GM12878 (cell line): ENCODE measurements at regions not wholly inside any gene's neighbourhood (a gene's known extent, or its start where the extent isn't known, plus 50 kb on each side); places are given as distances from the start of the nearest gene placed in this dataset.
A peak's percentile ranks its signal among the peaks of the same experiment; 100 is the strongest.

Source experiments
- ATAC-seq: fragments of 200-7000 bp; cut with Tn5 transposase; 3 replicates; pipeline ENCODE4 v1.9.1; 2020; ENCODE audit warnings: mild to moderate bottlenecking, moderate library complexity
- BruUV-seq: library from RNA; stranded (reverse); fragments of 400-500 nt; replicated peaks from 2 replicates; lab custom pipeline; 2021; lab: Mats Ljungman, UMichigan
- CTCF ChIA-PET: fragments of 300-600 bp; sonication (Branson Sonifier 250); formaldehyde crosslinking; extraction: SDS; loops from one replicate; lab custom pipeline; 2021; ENCODE audit warnings: inconsistent platforms; lab: Yijun Ruan, JAX
- POLR2A ChIA-PET: fragments of 350-600 bp; formaldehyde crosslinking; extraction: SDS; loops from one replicate; lab custom pipeline; 2021; ENCODE audit warnings: inconsistent platforms; lab: Charles Lee
- RAD21 ChIA-PET: fragments of 300-600 bp; sonication (Branson Sonifier 250); formaldehyde crosslinking; loops from one replicate; lab custom pipeline; 2023; ENCODE audit warnings: antibody characterized with exemption; ENCODE audit not compliant: unreplicated experiment; lab: Charles Lee
- SMC1A ChIA-PET: fragments of 300-600 bp; sonication (Branson Sonifier 250); formaldehyde crosslinking; loops from one replicate; lab custom pipeline; 2023; ENCODE audit not compliant: unreplicated experiment, uncharacterized antibody; lab: Charles Lee
- DNase-seq: peaks from one replicate; pipeline ENCODE4 v3.0.0-alpha.2; 2011; ENCODE audit warnings: low read depth, low spot score
- FAIRE-seq: peaks from 3 replicates; lab custom pipeline; 2011; peaks lifted over from hg19 to GRCh38; lab: Jason Lieb, UNC
- H2AFZ ChIP-seq: 2 replicates; pipeline ENCODE4 v1.6.0; 2011; ENCODE audit warnings: low read depth, low read length, control low read depth; ENCODE audit not compliant: control insufficient read depth
- H3K27ac ChIP-seq: 2 replicates; pipeline ENCODE4 v1.5.1; 2011; ENCODE audit warnings: control low read depth; ENCODE audit not compliant: control insufficient read depth, insufficient read depth
- H3K27me3 ChIP-seq, 2 experiments: replicated peaks in 1 of 2; 2 replicates each; pipeline versions ENCODE4 v1.6.0 to v1.6.1; 2011; ENCODE audit warnings: low read length in 1 of 2; ENCODE audit not compliant: control insufficient read depth in 2 of 2, insufficient read depth in 2 of 2
- H3K36me3 ChIP-seq, 2 experiments: 2 replicates each; pipeline ENCODE4 v1.5.1; 2011; ENCODE audit warnings: low read length in 1 of 2; ENCODE audit not compliant: control insufficient read depth in 2 of 2, insufficient read depth in 2 of 2
- H3K4me1 ChIP-seq: 2 replicates; pipeline ENCODE4 v1.6.1; 2011; ENCODE audit warnings: mild to moderate bottlenecking, low read length, moderate library complexity, mixed read lengths; ENCODE audit not compliant: control insufficient read depth, insufficient read depth
- H3K4me2 ChIP-seq: 2 replicates; pipeline ENCODE4 v1.6.0; 2011; ENCODE audit warnings: control low read depth; ENCODE audit not compliant: control insufficient read depth, insufficient read depth
- H3K4me3 ChIP-seq: fragments of 200-600 bp; sonication (generic); 2 replicates; pipeline ENCODE4 v1.5.1; 2016
- H3K79me2 ChIP-seq: 2 replicates; pipeline ENCODE4 v1.6.0; 2011; ENCODE audit warnings: low read length; ENCODE audit not compliant: control insufficient read depth, insufficient read depth
- H3K9ac ChIP-seq: 2 replicates; pipeline ENCODE4 v1.8.0; 2011; ENCODE audit warnings: low read length, control low read depth, mixed read lengths; ENCODE audit not compliant: control insufficient read depth, insufficient read depth
- H3K9me3 ChIP-seq: replicated peaks from 3 replicates; pipeline ENCODE4 v1.5.1; 2011; ENCODE audit warnings: mild to moderate bottlenecking, low read length; ENCODE audit not compliant: control insufficient read depth, insufficient read depth
- H4K20me1 ChIP-seq: 2 replicates; pipeline ENCODE4 v1.6.0; 2011; ENCODE audit not compliant: control insufficient read depth, insufficient read depth
- ATF7 ChIP-seq: fragments of 450-650 bp; IDR thresholded peaks from 2 replicates; pipeline ENCODE4 v1.6.1; 2016; ENCODE audit warnings: low read depth, mild to moderate bottlenecking
- BMI1 ChIP-seq: fragments of 450-650 bp; IDR thresholded peaks from 2 replicates; pipeline ENCODE4 v1.6.1; 2016; ENCODE audit warnings: mild to moderate bottlenecking, moderate library complexity, borderline replicate concordance
- ETV6 ChIP-seq, 2 experiments: fragments of 450-650 bp in 1 of 2; IDR thresholded peaks in 1 of 2; conservative IDR thresholded peaks in 1 of 2; 2 replicates each; pipeline ENCODE4 v1.6.1; 2014; ENCODE audit warnings: antibody characterized with exemption in 1 of 2, borderline replicate concordance in 1 of 2, low read depth in 1 of 2, mild to moderate bottlenecking in 1 of 2, moderate library complexity in 1 of 2
- EZH2 ChIP-seq: IDR thresholded peaks from 2 replicates; pipeline ENCODE4 v1.6.1; 2012; ENCODE audit warnings: low read depth, mild to moderate bottlenecking, control low read depth, inconsistent platforms, low read length, borderline replicate concordance; ENCODE audit not compliant: control insufficient read depth
- FOS ChIP-seq: IDR thresholded peaks from 3 replicates; pipeline ENCODE4 v1.6.1; 2011; ENCODE audit warnings: borderline replicate concordance; ENCODE audit not compliant: insufficient read length; ENCODE audit errors: extremely low read depth
- GABPA ChIP-seq: IDR thresholded peaks from 2 replicates; pipeline ENCODE4 v1.6.1; 2014; ENCODE audit warnings: antibody characterized with exemption, low read depth, mild to moderate bottlenecking, inconsistent platforms
- HDGF ChIP-seq: fragments of 450-650 bp; IDR thresholded peaks from 2 replicates; pipeline ENCODE4 v1.6.1; 2016; ENCODE audit warnings: antibody characterized with exemption
- MTA3 ChIP-seq: IDR thresholded peaks from 2 replicates; pipeline ENCODE4 v1.6.1; 2012; ENCODE audit warnings: low read length, inconsistent platforms, borderline replicate concordance
- NR2C1 ChIP-seq: fragments of 450-650 bp; IDR thresholded peaks from 2 replicates; pipeline ENCODE4 v1.6.1; 2017; ENCODE audit warnings: antibody characterized with exemption, mild to moderate bottlenecking, moderate library complexity
- PAX8 ChIP-seq: fragments of 450-650 bp; IDR thresholded peaks from 2 replicates; pipeline ENCODE4 v1.6.1; 2017; ENCODE audit warnings: mild to moderate bottlenecking, moderate library complexity
- RAD21 ChIP-seq: IDR thresholded peaks from 2 replicates; pipeline ENCODE4 v1.6.1; 2011; ENCODE audit warnings: mild to moderate bottlenecking, low read depth, low read length, moderate library complexity; ENCODE audit not compliant: insufficient read depth
- SREBF2 ChIP-seq: IDR thresholded peaks from 2 replicates; pipeline ENCODE4 v1.6.1; 2012; ENCODE audit warnings: mild to moderate bottlenecking, low read length
- YY1 ChIP-seq: IDR thresholded peaks from 2 replicates; pipeline ENCODE4 v1.6.1; 2011; ENCODE audit warnings: low read depth, mild to moderate bottlenecking, low read length
- ZBED1 ChIP-seq: IDR thresholded peaks from 2 replicates; pipeline ENCODE4 v1.6.1; 2016; ENCODE audit warnings: borderline replicate concordance
- WGBS: methylation state at CpG from one replicate; pipeline ENCODE4 v1.1.6; 2016; ENCODE audit warnings: low lambda C conversion rate; ENCODE audit not compliant: insufficient replicate concordance, insufficient coverage; ENCODE audit errors: missing lambda C conversion rate; 5-methylcytosine and 5-hydroxymethylcytosine counted together
- in situ Hi-C: fragments of 300-500 bp; cut with MboI; formaldehyde crosslinking; loops from 9 replicates; pipeline ENCODE4 v1.14.3; 2018; ENCODE audit warnings: mixed read lengths
- intact Hi-C: fragments of 100-400 bp; cut with micrococcal nuclease; formaldehyde crosslinking; loops from one replicate; pipeline ENCODE4 v1.14.2; 2022; ENCODE audit not compliant: unreplicated experiment

DNA sequence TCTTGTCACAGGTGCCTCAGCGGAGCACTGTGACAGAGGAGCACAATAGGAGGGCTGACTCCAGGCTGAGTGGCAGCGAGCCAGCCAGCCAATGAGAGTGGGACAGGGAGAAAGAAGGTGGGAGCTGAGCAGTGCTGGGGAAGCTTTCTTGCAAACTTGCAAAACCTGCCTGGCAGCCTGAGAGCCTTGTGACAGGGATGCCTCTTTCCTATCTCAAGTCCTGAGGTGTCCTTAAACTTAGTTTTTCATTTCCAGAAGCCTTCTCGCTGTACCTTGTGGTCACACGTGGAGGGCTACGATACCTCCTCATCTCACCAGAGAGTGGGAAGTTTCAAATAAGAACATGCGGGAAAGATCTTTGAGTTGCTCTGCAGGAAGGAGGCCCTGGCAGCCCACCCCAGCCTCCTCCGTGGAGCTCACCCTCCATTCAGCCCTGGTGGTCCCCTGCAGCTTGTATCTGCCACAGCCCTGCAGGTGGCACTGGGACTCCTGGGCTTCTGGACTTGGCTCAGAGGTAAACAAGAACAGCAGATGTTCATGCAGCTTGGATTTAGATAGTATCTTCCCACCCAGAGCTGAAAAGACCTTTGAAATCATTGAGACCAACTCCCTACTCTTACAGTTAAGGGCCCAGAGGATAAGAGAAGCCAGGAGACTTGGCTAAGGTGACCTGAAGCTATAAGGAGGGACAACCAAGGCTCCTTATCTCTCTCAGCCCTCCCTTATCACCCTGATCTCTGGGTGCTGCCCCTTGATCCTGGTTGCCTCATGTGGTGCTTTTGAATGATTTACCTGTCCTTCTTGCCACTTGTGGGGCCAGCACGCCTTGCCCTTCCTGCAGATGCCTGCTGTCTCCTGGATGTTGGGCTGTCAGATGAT lies 153.5 kb upstream of the MAX start:
- H3K4me3 ChIP-seq: no peak overlapping the region
- H2AFZ ChIP-seq: no peak overlapping the region
- TF ChIP-seq RAD21 (peak; percentile 31; the same call in 1 of the 2 replicates), YY1 (no peak)
- peaks cover 2% of the 10 kb centered on the region; the same call in 1 of the 3 replicates for H3K9me3 ChIP-seq
- no peaks in the 10 kb centered on the region for H3K4me1 ChIP-seq
- FAIRE-seq: no peak
- ChIA-PET RAD21 (interaction anchor here (1.0 to 1.9 kb wide), 2 partner anchors 156 to 160 kb away, joined by 4 to 9 read pairs; partner anchors contain the start of gene FUT8), SMC1A (interaction anchor here (0.5 to 0.6 kb wide), 2 partner anchors 44 to 59 kb away, joined by 3 read pairs; no protein-coding TSS in a partner anchor), CTCF (interaction anchor here (1.1 to 1.7 kb wide), 4 partner anchors 31 to 160 kb away, joined by 3 to 7 read pairs (median 3); no protein-coding TSS in a partner anchor), POLR2A (no interaction called here)
- no peaks in the 10 kb centered on the region for H3K79me2 ChIP-seq
- H3K36me3 ChIP-seq: no peaks in the 10 kb centered on the region
- in situ Hi-C loops (no loop called here), intact Hi-C loops (no loop called here)
- no peaks in the 10 kb centered on the region for H3K27me3 ChIP-seq
- H4K20me1 ChIP-seq: no peaks in the 10 kb centered on the region
- WGBS: 80% methylated on average over 8 of the region's 8 CpGs
- BruUV-seq: no TSS peak
- no peak for ATAC-seq
- H3K4me2 ChIP-seq: no peak overlapping the region
- H3K9ac ChIP-seq: peak overlapping the region; percentile 6; the same call in 1 of the 2 replicates
- DNase-seq: no peak
- H3K27ac ChIP-seq: no peak overlapping the region

GRCh38 chr14:65256714-65257113 lies 154.4 kb upstream of the MAX start:
- Histone ChIP-seq H3K4me3 (no peak overlapping the region), H3K27ac (no peak overlapping the region), H3K9ac (no peak overlapping the region), H3K27me3 (no peaks in the 10 kb centered on the region), H2AFZ (no peak overlapping the region), H3K79me2 (no peaks in the 10 kb centered on the region), H3K4me1 (no peaks in the 10 kb centered on the region), H3K9me3 (peaks cover 2% of the 10 kb centered on the region; the same call in 1 of the 3 replicates), H4K20me1 (no peaks in the 10 kb centered on the region), H3K36me3 (no peaks in the 10 kb centered on the region), H3K4me2 (no peak overlapping the region)
- no peak for DNase-seq
- intact Hi-C loops: no loop called here
- CTCF ChIA-PET: interaction anchor here (0.9 to 1.5 kb wide), 3 partner anchors 30 to 182 kb away, joined by 3 read pairs; no protein-coding TSS in a partner anchor
- SMC1A ChIA-PET: interaction anchor here (0.5 kb wide), 1 partner anchor 44 kb away, joined by 3 read pairs; no protein-coding TSS in a partner anchor
- RAD21 ChIA-PET: interaction anchor here (1.9 kb wide), 1 partner anchor 155 kb away, joined by 9 read pairs; the partner anchor contains the start of gene FUT8
- in situ Hi-C loops: no loop called here
- FAIRE-seq: no peak
- no peak for TF ChIP-seq MTA3
- TF ChIP-seq ATF7: no peak
- no peak for TF ChIP-seq SREBF2
- TF ChIP-seq ZBED1: no peak
- no peak for TF ChIP-seq HDGF
- no peak for TF ChIP-seq EZH2
- no peak for TF ChIP-seq FOS
- no peak for TF ChIP-seq RAD21
- TF ChIP-seq GABPA: no peak
- TF ChIP-seq NR2C1: no peak
- no peak for TF ChIP-seq PAX8
- no peak for TF ChIP-seq ETV6 (conservative IDR thresholded peaks at IDR 0.05 in 1 of 2, IDR thresholded peaks at IDR 0.05 in 1 of 2; ENCODE audit: borderline replicate concordance in 1 of 2, low read depth in 1 of 2)
- TF ChIP-seq BMI1: no peak
- POLR2A ChIA-PET: no interaction called here
- ATAC-seq: no peak
- 100% methylated on average over 4 of the region's 4 CpGs for WGBS
- BruUV-seq: no TSS peak
